Fibroblast of mammary gland (primary cell): ENCODE measurements at regions not wholly inside any gene's neighbourhood (a gene's known extent, or its start where the extent isn't known, plus 50 kb on each side); places are given as distances from the start of the nearest gene placed in this dataset.
"Not testable (repeated sequence)": the region's sequence is repeated elsewhere in the genome, so short reads cannot be mapped to it uniquely, and the experiment has no call there.

ENCODE experiments used
- DNase-seq: peaks from one replicate; pipeline ENCODE4 v3.0.0-alpha.2; 2010; ENCODE audit warnings: low read depth
- H3K4me3 ChIP-seq: 2 replicates; pipeline ENCODE4 v1.5.1; 2011; ENCODE audit warnings: low read depth, mild to moderate bottlenecking, low read length, moderate library complexity; ENCODE audit not compliant: control insufficient read depth
- CTCF ChIP-seq: conservative IDR thresholded peaks from 2 replicates; pipeline ENCODE4 v1.5.1; 2011; ENCODE audit warnings: low read depth, low read length, inconsistent platforms; ENCODE audit not compliant: control insufficient read depth, insufficient read depth

- TF ChIP-seq CTCF = no peak
- no peak overlapping the region for H3K4me3 ChIP-seq
- DNase-seq = no peak
Observed at GRCh38 chr2:56831780-56832179, 648.0 kb downstream of the CCDC85A start.

DNA sequence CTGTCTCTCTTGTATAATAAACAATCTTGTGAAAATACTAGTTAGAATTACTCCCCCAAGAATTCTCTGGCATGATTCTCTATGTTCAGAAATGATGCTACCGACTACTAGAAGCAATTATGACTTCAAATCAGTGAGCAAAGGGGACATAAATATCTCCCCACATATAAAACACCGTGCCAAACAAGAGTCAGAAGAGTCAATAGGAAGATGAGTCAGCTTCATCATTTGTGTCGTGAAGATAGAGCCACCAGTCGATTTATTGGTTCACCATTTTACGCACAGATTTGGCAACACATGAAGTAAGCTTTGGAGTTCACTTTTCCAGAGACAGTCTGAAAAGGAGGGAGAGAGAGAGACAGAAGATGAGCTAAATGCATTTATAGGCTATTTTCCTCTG lies 650.9 kb downstream of the CCDC85A start:
- no peak for TF ChIP-seq CTCF

DNA sequence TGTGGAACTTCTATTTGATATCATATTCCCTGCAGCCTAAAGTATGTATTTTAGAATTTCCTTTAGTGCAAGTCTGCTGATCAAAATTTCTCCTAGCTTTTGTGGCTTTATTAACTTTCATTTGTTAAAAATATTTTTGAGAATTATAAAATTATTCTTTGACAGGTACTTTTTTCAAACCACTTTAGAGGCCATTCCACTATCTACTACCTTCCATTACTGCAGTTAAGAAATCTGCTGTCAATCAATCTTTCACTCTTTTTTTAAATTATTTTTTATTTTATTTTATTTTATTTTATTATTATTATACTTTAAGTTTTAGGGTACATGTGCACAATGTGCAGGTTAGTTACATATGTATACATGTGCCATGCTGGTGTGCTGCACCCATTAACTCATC lies 656.2 kb downstream of the CCDC85A start:
- not testable (repeated sequence) for H3K4me3 ChIP-seq, DNase-seq

More for the DNA sequence above, 650.9 kb downstream of the CCDC85A start:
- no peak overlapping the region for H3K4me3 ChIP-seq
- no peak for DNase-seq

- TF ChIP-seq CTCF = no peak
- no peak overlapping the region for H3K4me3 ChIP-seq
- no peak for DNase-seq
Observed at GRCh38 chr2:56860991-56861390, 677.2 kb downstream of the CCDC85A start.

GRCh38 chr2:56871644-56872043 lies 687.9 kb downstream of the CCDC85A start:
- H3K4me3 ChIP-seq = no peak overlapping the region
- no peak for TF ChIP-seq CTCF
- no peak for DNase-seq

DNA sequence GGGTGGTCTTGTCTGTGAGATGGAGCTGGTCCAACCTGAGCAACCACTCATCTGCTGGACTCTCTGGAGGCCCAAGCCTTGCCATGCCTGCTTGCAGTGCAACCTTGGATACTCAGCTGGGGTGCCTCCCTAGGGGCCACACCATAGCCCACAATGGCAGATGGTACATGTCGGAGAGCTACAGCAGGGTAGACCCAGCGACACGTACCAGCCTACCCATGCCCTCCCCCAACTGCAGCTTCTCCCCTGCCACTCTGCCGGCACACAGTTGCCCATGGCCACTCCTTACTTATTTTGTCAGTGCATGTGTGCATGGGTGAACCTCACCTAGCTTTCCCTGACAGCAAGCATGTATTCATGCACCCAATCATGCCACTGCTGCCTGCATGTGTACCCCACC lies 690.9 kb downstream of the CCDC85A start:
- no peak for DNase-seq
- TF ChIP-seq CTCF = no peak
- H3K4me3 ChIP-seq = no peak overlapping the region

- DNase-seq = peak; percentile 0
- H3K4me3 ChIP-seq = no peak overlapping the region
- TF ChIP-seq CTCF = no peak
Observed at GRCh38 chr2:56889738-56890137, 705.9 kb downstream of the CCDC85A start.
